DOHH2 (cell line): ENCODE measurements at regions not wholly inside any gene's neighbourhood (a gene's known extent, or its start where the extent isn't known, plus 50 kb on each side); places are given as distances from the start of the nearest gene placed in this dataset.

Experiments
- H3F3A ChIP-seq: fragments of 200-600 bp; sonication (generic), shearing (Covaris generic); 2 replicates; pipeline ENCODE4 v1.6.0; 2016; ENCODE audit warnings: antibody characterized with exemption, mild to moderate bottlenecking; ENCODE audit not compliant: control insufficient read depth, insufficient read depth
- H3K27ac ChIP-seq: fragments of 200-600 bp; sonication (generic); 2 replicates; pipeline ENCODE4 v1.5.1; 2014; ENCODE audit warnings: low read depth, mild to moderate bottlenecking, low read length, moderate library complexity
- H3K27me3 ChIP-seq: fragments of 200-600 bp; sonication (generic); 2 replicates; pipeline ENCODE4 v1.6.1; 2014; ENCODE audit warnings: mild to moderate bottlenecking, low read length, mixed read lengths; ENCODE audit not compliant: control insufficient read depth
- H3K36me3 ChIP-seq: fragments of 200-600 bp; sonication (generic); 2 replicates; pipeline ENCODE4 v1.6.1; 2014; ENCODE audit warnings: mild to moderate bottlenecking, low read length, moderate library complexity, mixed read lengths; ENCODE audit not compliant: control insufficient read depth
- H3K4me1 ChIP-seq: fragments of 200-600 bp; sonication (generic); 2 replicates; pipeline ENCODE4 v1.6.1; 2014; ENCODE audit warnings: mild to moderate bottlenecking, low read length, mixed read lengths; ENCODE audit not compliant: control insufficient read depth
- H3K4me2 ChIP-seq: fragments of 200-600 bp; sonication (generic); 2 replicates; pipeline ENCODE4 v1.6.0; 2014; ENCODE audit warnings: mild to moderate bottlenecking, low read length, moderate library complexity
- H3K4me3 ChIP-seq: fragments of 200-600 bp; sonication (generic); 2 replicates; pipeline ENCODE4 v1.5.1; 2014; ENCODE audit warnings: mild to moderate bottlenecking, low read length, mixed read lengths
- H3K79me2 ChIP-seq: fragments of 200-600 bp; sonication (generic); 2 replicates; pipeline ENCODE4 v1.6.1; 2014; ENCODE audit warnings: mild to moderate bottlenecking, low read length, mixed read lengths; ENCODE audit not compliant: control insufficient read depth
- H3K9me2 ChIP-seq: fragments of 200-600 bp; sonication (generic); replicated peaks from 2 replicates; pipeline ENCODE4 v1.6.1; 2014; ENCODE audit warnings: mild to moderate bottlenecking, low read length, mixed read lengths; ENCODE audit not compliant: control insufficient read depth
- H3K9me3 ChIP-seq: fragments of 200-600 bp; sonication (generic); 2 replicates; pipeline ENCODE4 v1.6.1; 2014; ENCODE audit warnings: antibody characterized with exemption, low read length, mixed read lengths; ENCODE audit not compliant: control insufficient read depth, insufficient read depth
- H4K20me1 ChIP-seq: fragments of 200-600 bp; sonication (generic); 2 replicates; pipeline ENCODE4 v1.6.0; 2014; ENCODE audit warnings: low read depth, mild to moderate bottlenecking, antibody characterized with exemption, low read length, moderate library complexity; ENCODE audit not compliant: control insufficient read depth, insufficient read depth
- EZH2phosphoT487 ChIP-seq: fragments of 200-600 bp; sonication (generic); IDR thresholded peaks from 2 replicates; pipeline ENCODE4 v1.6.1; 2017; ENCODE audit warnings: borderline replicate concordance, mild to moderate bottlenecking, antibody characterized with exemption, low read length, moderate library complexity, mixed read lengths
- TF ChIP-seq, protein P1 (sequence below): fragments of 200-600 bp; sonication (generic); IDR thresholded peaks from one replicate; pipeline ENCODE4 v1.5.1; 2014; ENCODE audit warnings: antibody characterized with exemption, mild to moderate bottlenecking, low read depth, low read length; ENCODE audit not compliant: poor library complexity, severe bottlenecking

DNA sequence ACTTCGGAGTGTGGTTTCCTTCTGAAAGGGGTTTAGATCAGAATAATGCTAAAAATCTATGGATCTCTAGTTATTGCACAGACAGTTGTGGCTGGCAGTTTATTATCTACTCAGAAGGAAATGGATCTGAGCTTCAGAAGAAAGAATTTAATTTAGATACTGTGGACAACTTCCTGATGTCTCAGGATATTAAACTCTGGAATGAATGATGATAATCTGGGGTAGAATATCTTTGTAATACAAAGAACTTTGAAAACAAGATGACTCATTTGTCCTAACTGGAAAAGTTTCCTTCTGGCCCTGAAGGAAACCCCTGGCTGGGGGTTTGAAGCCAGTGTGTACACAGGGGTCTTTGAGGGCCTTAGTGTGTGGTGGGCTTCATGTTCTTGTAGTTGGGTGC lies 78.0 kb downstream of the EDN3 start:
- Histone ChIP-seq H4K20me1 (no peaks in the 10 kb centered on the region), H3F3A (no peaks in the 10 kb centered on the region), H3K4me3 (no peak overlapping the region), H3K9me2 (no peaks in the 10 kb centered on the region), H3K27me3 (peaks cover 24% of the 10 kb centered on the region), H3K4me2 (no peak overlapping the region), H3K9me3 (no peaks in the 10 kb centered on the region), H3K79me2 (no peaks in the 10 kb centered on the region), H3K4me1 (no peaks in the 10 kb centered on the region), H3K36me3 (no peaks in the 10 kb centered on the region), H3K27ac (no peak overlapping the region)
- TF ChIP-seq EZH2phosphoT487, result no peak
- TF ChIP-seq, protein P1, sequence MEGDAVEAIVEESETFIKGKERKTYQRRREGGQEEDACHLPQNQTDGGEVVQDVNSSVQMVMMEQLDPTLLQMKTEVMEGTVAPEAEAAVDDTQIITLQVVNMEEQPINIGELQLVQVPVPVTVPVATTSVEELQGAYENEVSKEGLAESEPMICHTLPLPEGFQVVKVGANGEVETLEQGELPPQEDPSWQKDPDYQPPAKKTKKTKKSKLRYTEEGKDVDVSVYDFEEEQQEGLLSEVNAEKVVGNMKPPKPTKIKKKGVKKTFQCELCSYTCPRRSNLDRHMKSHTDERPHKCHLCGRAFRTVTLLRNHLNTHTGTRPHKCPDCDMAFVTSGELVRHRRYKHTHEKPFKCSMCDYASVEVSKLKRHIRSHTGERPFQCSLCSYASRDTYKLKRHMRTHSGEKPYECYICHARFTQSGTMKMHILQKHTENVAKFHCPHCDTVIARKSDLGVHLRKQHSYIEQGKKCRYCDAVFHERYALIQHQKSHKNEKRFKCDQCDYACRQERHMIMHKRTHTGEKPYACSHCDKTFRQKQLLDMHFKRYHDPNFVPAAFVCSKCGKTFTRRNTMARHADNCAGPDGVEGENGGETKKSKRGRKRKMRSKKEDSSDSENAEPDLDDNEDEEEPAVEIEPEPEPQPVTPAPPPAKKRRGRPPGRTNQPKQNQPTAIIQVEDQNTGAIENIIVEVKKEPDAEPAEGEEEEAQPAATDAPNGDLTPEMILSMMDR, result no peak

DNA sequence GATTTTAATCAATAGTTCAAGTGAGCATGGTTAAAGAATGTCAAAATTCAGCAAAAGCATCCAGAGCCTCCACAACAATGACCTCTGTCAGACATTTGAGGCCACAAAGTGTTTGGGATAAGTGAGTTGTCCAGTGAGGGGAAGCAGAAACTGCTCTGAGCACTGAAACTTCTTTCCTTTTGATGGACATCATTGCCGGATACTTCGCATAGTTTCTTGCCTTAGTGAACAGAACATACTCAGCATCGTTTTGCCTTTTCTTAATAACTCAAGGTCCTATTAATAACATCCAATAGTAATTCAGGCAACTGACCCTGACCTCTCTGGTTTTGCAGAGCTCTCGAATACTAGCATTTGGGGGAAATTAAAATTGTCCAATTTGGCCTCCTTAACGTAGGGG lies 78.6 kb downstream of the EDN3 start:
- no peak overlapping the region for H3K4me3 ChIP-seq
- H3K27ac ChIP-seq, result no peak overlapping the region
- H3F3A ChIP-seq, result no peaks in the 10 kb centered on the region
- H3K4me2 ChIP-seq, result no peak overlapping the region
- H3K36me3 ChIP-seq, result no peaks in the 10 kb centered on the region
- H3K9me2 ChIP-seq, result no peaks in the 10 kb centered on the region
- H3K27me3 ChIP-seq, result peaks cover 19% of the 10 kb centered on the region; the same call in 1 of the 2 replicates
- H3K79me2 ChIP-seq, result no peaks in the 10 kb centered on the region
- H4K20me1 ChIP-seq, result no peaks in the 10 kb centered on the region
- TF ChIP-seq EZH2phosphoT487, result no peak
- TF ChIP-seq, protein P1, result no peak
- H3K4me1 ChIP-seq, result no peaks in the 10 kb centered on the region
- H3K9me3 ChIP-seq, result no peaks in the 10 kb centered on the region

DNA sequence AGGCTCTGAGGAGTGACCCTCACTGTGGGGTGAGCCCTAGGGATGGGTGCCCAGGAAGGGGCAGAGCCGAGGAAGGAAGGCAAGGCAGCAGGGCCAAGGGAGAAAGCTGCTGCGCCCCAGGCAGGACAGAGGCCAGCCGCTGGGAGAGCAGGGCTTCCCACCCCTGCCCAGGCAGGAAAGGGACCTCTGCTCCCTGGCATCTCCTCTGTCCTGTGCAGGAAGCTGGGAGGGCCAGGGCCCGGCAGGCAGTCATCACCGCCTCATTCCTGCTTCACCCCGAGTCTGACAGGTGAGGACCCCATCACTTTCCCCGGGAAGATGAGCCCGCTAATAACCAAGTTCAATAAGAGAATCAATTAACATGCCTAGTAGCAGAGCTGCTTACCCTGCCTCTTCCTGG lies 81.3 kb downstream of the EDN3 start:
- Histone ChIP-seq H3F3A (no peaks in the 10 kb centered on the region), H3K4me3 (no peak overlapping the region), H3K9me3 (no peaks in the 10 kb centered on the region), H3K36me3 (no peaks in the 10 kb centered on the region), H3K27me3 (peaks cover 6% of the 10 kb centered on the region), H3K4me2 (no peak overlapping the region), H3K4me1 (peaks cover 8% of the 10 kb centered on the region; the same call in 1 of the 2 replicates), H3K27ac (no peak overlapping the region), H4K20me1 (no peaks in the 10 kb centered on the region), H3K79me2 (no peaks in the 10 kb centered on the region), H3K9me2 (no peaks in the 10 kb centered on the region)
- TF ChIP-seq, protein P1, result no peak
- TF ChIP-seq EZH2phosphoT487, result no peak
